ENCODE measurements at regions not wholly inside any gene's neighbourhood (a gene's known extent, or its start where the extent isn't known, plus 50 kb on each side); places are given as distances from the start of the nearest gene placed in this dataset.

DNA sequence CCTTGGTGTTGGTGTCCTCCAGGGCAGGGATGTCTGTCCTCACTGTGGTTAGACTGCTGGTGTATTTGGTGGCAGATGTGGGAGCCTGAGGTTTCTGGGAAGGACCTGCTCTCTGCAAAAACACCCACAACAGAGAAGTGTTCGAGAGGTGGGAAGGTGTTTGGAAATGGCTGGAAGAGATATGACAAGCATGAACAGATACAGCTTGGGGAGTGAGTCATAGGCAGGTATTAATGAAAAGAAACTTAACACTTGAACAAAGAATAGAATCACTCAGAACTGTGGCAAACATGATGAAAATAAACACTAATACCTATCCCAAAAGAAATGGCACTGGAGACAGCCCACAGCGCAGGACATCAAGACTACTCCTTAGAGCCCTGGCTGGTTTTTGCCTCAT lies 192.4 kb upstream of the RORA start:
- Histone ChIP-seq H4K20me1 (ENCODE audit: insufficient read depth) (no peaks in the 10 kb centered on the region), H3K4me2 (ENCODE audit: low read length) (no peak overlapping the region), H3K4me3 (ENCODE audit: low read length) (no peak overlapping the region)

GRCh38 chr15:61420546-61420945 lies 191.4 kb upstream of the RORA start:
- no peak overlapping the region for H2AFZ ChIP-seq (ENCODE audit: low read depth, low read length)
- TF ChIP-seq CTCF (IDR thresholded peaks at IDR 0.05; ENCODE audit: poor library complexity, severe bottlenecking) (no peak), SMC3 (conservative IDR thresholded peaks at IDR 0.05; ENCODE audit: poor library complexity) (no peak), MXI1 (conservative IDR thresholded peaks at IDR 0.05; ENCODE audit: poor library complexity, severe bottlenecking) (no peak), RAD21 (conservative IDR thresholded peaks at IDR 0.05) (no peak), EZH2 (IDR thresholded peaks at IDR 0.05; ENCODE audit: borderline replicate concordance, insufficient read depth, low read length, poor library complexity, severe bottlenecking) (no peak), TAF1 (IDR thresholded peaks at IDR 0.05; ENCODE audit: low read depth) (no peak), POLR2AphosphoS5 (IDR thresholded peaks at IDR 0.05) (no peak), EP300 (conservative IDR thresholded peaks at IDR 0.05; ENCODE audit: poor library complexity, severe bottlenecking) (no peak)
- TF ChIP-seq, protein P1, sequence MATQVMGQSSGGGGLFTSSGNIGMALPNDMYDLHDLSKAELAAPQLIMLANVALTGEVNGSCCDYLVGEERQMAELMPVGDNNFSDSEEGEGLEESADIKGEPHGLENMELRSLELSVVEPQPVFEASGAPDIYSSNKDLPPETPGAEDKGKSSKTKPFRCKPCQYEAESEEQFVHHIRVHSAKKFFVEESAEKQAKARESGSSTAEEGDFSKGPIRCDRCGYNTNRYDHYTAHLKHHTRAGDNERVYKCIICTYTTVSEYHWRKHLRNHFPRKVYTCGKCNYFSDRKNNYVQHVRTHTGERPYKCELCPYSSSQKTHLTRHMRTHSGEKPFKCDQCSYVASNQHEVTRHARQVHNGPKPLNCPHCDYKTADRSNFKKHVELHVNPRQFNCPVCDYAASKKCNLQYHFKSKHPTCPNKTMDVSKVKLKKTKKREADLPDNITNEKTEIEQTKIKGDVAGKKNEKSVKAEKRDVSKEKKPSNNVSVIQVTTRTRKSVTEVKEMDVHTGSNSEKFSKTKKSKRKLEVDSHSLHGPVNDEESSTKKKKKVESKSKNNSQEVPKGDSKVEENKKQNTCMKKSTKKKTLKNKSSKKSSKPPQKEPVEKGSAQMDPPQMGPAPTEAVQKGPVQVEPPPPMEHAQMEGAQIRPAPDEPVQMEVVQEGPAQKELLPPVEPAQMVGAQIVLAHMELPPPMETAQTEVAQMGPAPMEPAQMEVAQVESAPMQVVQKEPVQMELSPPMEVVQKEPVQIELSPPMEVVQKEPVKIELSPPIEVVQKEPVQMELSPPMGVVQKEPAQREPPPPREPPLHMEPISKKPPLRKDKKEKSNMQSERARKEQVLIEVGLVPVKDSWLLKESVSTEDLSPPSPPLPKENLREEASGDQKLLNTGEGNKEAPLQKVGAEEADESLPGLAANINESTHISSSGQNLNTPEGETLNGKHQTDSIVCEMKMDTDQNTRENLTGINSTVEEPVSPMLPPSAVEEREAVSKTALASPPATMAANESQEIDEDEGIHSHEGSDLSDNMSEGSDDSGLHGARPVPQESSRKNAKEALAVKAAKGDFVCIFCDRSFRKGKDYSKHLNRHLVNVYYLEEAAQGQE (IDR thresholded peaks at IDR 0.05; ENCODE audit: borderline replicate concordance): no peak

More for the DNA sequence above, 192.4 kb upstream of the RORA start:
- no peaks in the 10 kb centered on the region for H3K27me3 ChIP-seq (ENCODE audit: insufficient read depth, low read depth, low read length)
- no peaks in the 10 kb centered on the region for H3K36me3 ChIP-seq (ENCODE audit: insufficient read depth, low read length)
- no peaks in the 10 kb centered on the region for H3K79me2 ChIP-seq (replicated peaks; ENCODE audit: insufficient read depth, low read length)
- H2AFZ ChIP-seq (ENCODE audit: low read depth, low read length): no peak overlapping the region
- TF ChIP-seq TAF1 (IDR thresholded peaks at IDR 0.05; ENCODE audit: low read depth) (no peak), POLR2AphosphoS5 (IDR thresholded peaks at IDR 0.05) (no peak), RAD21 (conservative IDR thresholded peaks at IDR 0.05) (no peak), CTCF (IDR thresholded peaks at IDR 0.05; ENCODE audit: poor library complexity, severe bottlenecking) (no peak)
- H3K9me2 ChIP-seq (ENCODE audit: insufficient read depth, low read length): no peaks in the 10 kb centered on the region
- no peak overlapping the region for H3K27ac ChIP-seq (ENCODE audit: low read length)
- H3K9ac ChIP-seq (ENCODE audit: low read length): no peak overlapping the region
- no peaks in the 10 kb centered on the region for H3F3A ChIP-seq (ENCODE audit: insufficient read depth, low read length, poor library complexity, severe bottlenecking)
- H3K9me3 ChIP-seq (ENCODE audit: low read length): no peaks in the 10 kb centered on the region

More at GRCh38 chr15:61420546-61420945, 191.4 kb upstream of the RORA start:
- Histone ChIP-seq H4K20me1 (ENCODE audit: insufficient read depth) (no peaks in the 10 kb centered on the region), H3K4me3 (ENCODE audit: low read length) (no peak overlapping the region), H3K4me2 (ENCODE audit: low read length) (no peak overlapping the region), H3F3A (ENCODE audit: insufficient read depth, low read length, poor library complexity, severe bottlenecking) (no peaks in the 10 kb centered on the region), H3K27me3 (ENCODE audit: insufficient read depth, low read depth, low read length) (no peaks in the 10 kb centered on the region), H3K9ac (ENCODE audit: low read length) (no peak overlapping the region), H3K9me2 (ENCODE audit: insufficient read depth, low read length) (no peaks in the 10 kb centered on the region), H3K27ac (ENCODE audit: low read length) (no peak overlapping the region), H3K36me3 (ENCODE audit: insufficient read depth, low read length) (no peaks in the 10 kb centered on the region), H3K79me2 (replicated peaks; ENCODE audit: insufficient read depth, low read length) (no peaks in the 10 kb centered on the region), H3K9me3 (ENCODE audit: low read length) (no peaks in the 10 kb centered on the region)

All from neural cell (in vitro differentiated cells).